ENCODE measurements at regions not wholly inside any gene's neighbourhood (a gene's known extent, or its start where the extent isn't known, plus 50 kb on each side); places are given as distances from the start of the nearest gene placed in this dataset.
"Not testable (repeated sequence)": the region's sequence is repeated elsewhere in the genome, so short reads cannot be mapped to it uniquely, and the experiment has no call there.

GRCh38 chr4:158395343-158395742 lies 126.3 kb upstream of the RXFP1 start:
- no peak for DNase-seq (ENCODE audit: low spot score)
- in situ Hi-C loops (cut with HindIII; ENCODE audit: low sequenced_read_pairs), result no loop called here

GRCh38 chr4:158395889-158396288 lies 125.8 kb upstream of the RXFP1 start:
- in situ Hi-C loops (cut with HindIII; ENCODE audit: low sequenced_read_pairs), result no loop called here
- no peak for DNase-seq (ENCODE audit: low spot score)

GRCh38 chr4:158397781-158398180 lies 123.9 kb upstream of the RXFP1 start:
- in situ Hi-C loops (cut with HindIII; ENCODE audit: low sequenced_read_pairs), result no loop called here
- DNase-seq (ENCODE audit: low spot score), result no peak

- DNase-seq (ENCODE audit: low spot score); in situ Hi-C loops (cut with HindIII; ENCODE audit: low sequenced_read_pairs): not testable (repeated sequence)
These were observed 113.7 kb upstream of the RXFP1 start for GRCh38 chr4:158407961-158408360.

- no peak for DNase-seq (ENCODE audit: low spot score)
- in situ Hi-C loops (cut with HindIII; ENCODE audit: low sequenced_read_pairs), result no loop called here
These were observed 111.4 kb upstream of the RXFP1 start for GRCh38 chr4:158410272-158410671.

- peak; percentile 72 for DNase-seq (ENCODE audit: low spot score)
- in situ Hi-C loops (cut with HindIII; ENCODE audit: low sequenced_read_pairs), result no loop called here
These were observed 110.4 kb upstream of the RXFP1 start for GRCh38 chr4:158411269-158411668.

- DNase-seq (ENCODE audit: low spot score); in situ Hi-C loops (cut with HindIII; ENCODE audit: low sequenced_read_pairs): not testable (repeated sequence)
These were observed 103.0 kb upstream of the RXFP1 start for GRCh38 chr4:158418679-158419078.

- no peak for DNase-seq (ENCODE audit: low spot score)
- in situ Hi-C loops (cut with HindIII; ENCODE audit: low sequenced_read_pairs), result no loop called here
These were observed 100.9 kb upstream of the RXFP1 start for GRCh38 chr4:158420782-158421181.

- in situ Hi-C loops (cut with HindIII; ENCODE audit: low sequenced_read_pairs), result no loop called here
- no peak for DNase-seq (ENCODE audit: low spot score)
These were observed 99.1 kb upstream of the RXFP1 start for GRCh38 chr4:158422546-158422945.

- in situ Hi-C loops (cut with HindIII; ENCODE audit: low sequenced_read_pairs), result no loop called here
- DNase-seq (ENCODE audit: low spot score), result no peak
These were observed 93.4 kb upstream of the RXFP1 start for GRCh38 chr4:158428242-158428641.

- in situ Hi-C loops (cut with HindIII; ENCODE audit: low sequenced_read_pairs), result no loop called here
- no peak for DNase-seq (ENCODE audit: low spot score)
These were observed 78.9 kb upstream of the RXFP1 start for GRCh38 chr4:158442736-158443135.

- in situ Hi-C loops (cut with HindIII; ENCODE audit: low sequenced_read_pairs), result no loop called here
- no peak for DNase-seq (ENCODE audit: low spot score)
These were observed 78.0 kb upstream of the RXFP1 start for GRCh38 chr4:158443731-158444130.

GRCh38 chr4:158444621-158445020 lies 77.1 kb upstream of the RXFP1 start:
- DNase-seq (ENCODE audit: low spot score), result no peak
- in situ Hi-C loops (cut with HindIII; ENCODE audit: low sequenced_read_pairs), result no loop called here

GRCh38 chr4:158446106-158446505 lies 75.6 kb upstream of the RXFP1 start:
- no peak for DNase-seq (ENCODE audit: low spot score)
- in situ Hi-C loops (cut with HindIII; ENCODE audit: low sequenced_read_pairs), result no loop called here

GRCh38 chr4:158450741-158451140 lies 70.9 kb upstream of the RXFP1 start:
- no peak for DNase-seq (ENCODE audit: low spot score)
- in situ Hi-C loops (cut with HindIII; ENCODE audit: low sequenced_read_pairs), result no loop called here

GRCh38 chr4:158452116-158452515 lies 69.6 kb upstream of the RXFP1 start:
- in situ Hi-C loops (cut with HindIII; ENCODE audit: low sequenced_read_pairs), result not testable (repeated sequence)

GRCh38 chr4:158458271-158458895 lies 63.3 kb upstream of the RXFP1 start:
- in situ Hi-C loops (cut with HindIII; ENCODE audit: low sequenced_read_pairs), result no loop called here
- DNase-seq (ENCODE audit: low spot score), result no peak

More at GRCh38 chr4:158452116-158452515, 69.6 kb upstream of the RXFP1 start:
- DNase-seq (ENCODE audit: low spot score), result not testable (repeated sequence)

- DNase-seq (ENCODE audit: low spot score), result no peak
- in situ Hi-C loops (cut with HindIII; ENCODE audit: low sequenced_read_pairs), result no loop called here
These were observed 62.4 kb upstream of the RXFP1 start for GRCh38 chr4:158459085-158459820.

- in situ Hi-C loops (cut with HindIII; ENCODE audit: low sequenced_read_pairs), result no loop called here
- no peak for DNase-seq (ENCODE audit: low spot score)
These were observed 60.3 kb upstream of the RXFP1 start for GRCh38 chr4:158461336-158461735.

- in situ Hi-C loops (cut with HindIII; ENCODE audit: low sequenced_read_pairs), result no loop called here
- DNase-seq (ENCODE audit: low spot score), result no peak
These were observed 59.1 kb upstream of the RXFP1 start for GRCh38 chr4:158462611-158463010.
